Pancreas (tissue), 10 donors: ENCODE measurements at regions not wholly inside any gene's neighbourhood (a gene's known extent, or its start where the extent isn't known, plus 50 kb on each side); places are given as distances from the start of the nearest gene placed in this dataset.
A peak's percentile ranks its signal among the peaks of the same experiment; 100 is the strongest.

Source experiments
- ATAC-seq, 4 donors: fragments of 200-7000 bp; cut with Tn5 transposase; one replicate each; pipeline versions ENCODE4 v1.8.0 to v1.9.1; 2020; ENCODE audit warnings: mild to moderate bottlenecking in 4 of 4, moderate library complexity in 4 of 4
- DNase-seq, 6 donors: peaks; one replicate each; pipeline ENCODE4 v3.0.0-alpha.2; 2020
- FAIRE-seq: peaks from 2 replicates; lab custom pipeline; 2012; peaks lifted over from hg19 to GRCh38; lab: Jason Lieb, UNC
- H3K27ac ChIP-seq, 4 donors: fragments of 200-600 bp; sonication (generic); 1 replicate in 3 of 4; 2 replicates in 1 of 4; pipeline versions ENCODE4 v1.5.0 to v1.8.0; 2020
- H3K27me3 ChIP-seq, 4 donors: fragments of 200-600 bp; one replicate each; pipeline ENCODE4 v1.8.0; 2021
- H3K36me3 ChIP-seq, 3 donors: fragments of 200-600 bp; sonication (generic) in 1 of 3; one replicate each; pipeline versions ENCODE4 v1.5.0 to v1.8.0; 2020 to 2021
- H3K4me1 ChIP-seq, 3 donors: fragments of 200-600 bp; one replicate each; pipeline ENCODE4 v1.8.0; 2021
- H3K4me3 ChIP-seq, 4 donors: fragments of 200-600 bp; sonication (generic) in 2 of 4; one replicate each; pipeline versions ENCODE4 v1.5.0 to v1.8.0; 2020 to 2021
- H3K9me3 ChIP-seq, 4 donors: fragments of 200-600 bp; one replicate each; pipeline ENCODE4 v1.8.0; 2021
- CTCF ChIP-seq, 4 donors: fragments of 200-600 bp; sonication (generic) in 3 of 4; IDR thresholded peaks; one replicate each; pipeline versions ENCODE4 v1.5.0 to v1.8.0; 2021; ENCODE audit warnings: antibody characterized with exemption in 4 of 4
- WGBS, 2 donors: extraction: QIAGEN DNeasy Blood & Tissue Kit; methylation state at CpG; one replicate each; pipeline ENCODE4 v1.1.7; 2013; 5-methylcytosine and 5-hydroxymethylcytosine counted together
- intact Hi-C, 3 donors: fragments of 100-400 bp; cut with DNase I; formaldehyde crosslinking; loops; one replicate each; pipeline versions ENCODE4 v1.11.1 to v1.14.2; 2022
- donor health status: healthy with polysubstance abuse.
- donor health status: DM: no; HTN: no; CAD: no; lungs with moderate emphysema.
- donor health status: DM: no; HTN: no; CAD: no.
- donor health status: control.
- donor health status: control.
- donor health status: Bipolar disorder and iron deficiency.
- donor health status: DM: yes; HTN: yes; CAD: no.
- donor health status: DM: no; HTN: no; CAD: no.
- donor health status: DM: no; HTN: no; CAD: no.
- donor health status: DM: yes; HTN: yes; CAD: no.

GRCh38 chr2:104371087-104371781 is 482.7 kb upstream of the POU3F3 start:
- intact Hi-C loops, result no loop called here
- Histone ChIP-seq H3K4me3 (no peak overlapping the region), H3K27me3 (no peaks in the 10 kb centered on the region), H3K27ac (no peak overlapping the region), H3K36me3 (no peaks in the 10 kb centered on the region), H3K9me3 (no peaks in the 10 kb centered on the region), H3K4me1 (no peaks in the 10 kb centered on the region)
- ATAC-seq, result no peak
- DNase-seq, result no peak
- FAIRE-seq, result no peak
- TF ChIP-seq CTCF (IDR thresholded peaks at IDR 0.05), result no peak
- WGBS, 2 donors, result 31 to 42% methylated on average over 5 of the region's 5 CpGs

GRCh38 chr2:104375206-104375605 is 478.7 kb upstream of the POU3F3 start:
- no peaks in the 10 kb centered on the region for H3K27me3 ChIP-seq
- intact Hi-C loops, result no loop called here
- ATAC-seq, result no peak
- no peak overlapping the region for H3K27ac ChIP-seq
- no peak for FAIRE-seq
- DNase-seq, result no peak
- no peak overlapping the region for H3K4me3 ChIP-seq
- H3K4me1 ChIP-seq, result no peaks in the 10 kb centered on the region
- H3K9me3 ChIP-seq, result no peaks in the 10 kb centered on the region
- H3K36me3 ChIP-seq, result no peaks in the 10 kb centered on the region
- no peak for TF ChIP-seq CTCF (IDR thresholded peaks at IDR 0.05)

- Histone ChIP-seq H3K4me3 (peak overlapping the region in 3 of 4 donors; percentile 18 to 38 (median 22)), H3K4me1 (no peaks in the 10 kb centered on the region), H3K27me3 (no peaks in the 10 kb centered on the region), H3K9me3 (no peaks in the 10 kb centered on the region), H3K27ac (no peak overlapping the region), H3K36me3 (no peaks in the 10 kb centered on the region)
- intact Hi-C loops, result no loop called here
- no peak for FAIRE-seq
- TF ChIP-seq CTCF (IDR thresholded peaks at IDR 0.05), result no peak
- WGBS, 2 donors, result 15 to 18% methylated on average over 3 of the region's 3 CpGs
- peak in 1 of 6 donors; percentile 15 for DNase-seq
- ATAC-seq, result peak; percentile 64 to 92 (median 88)
Measured at GRCh38 chr2:104378853-104379374, 475.0 kb upstream of the POU3F3 start.

GRCh38 chr2:104384961-104385360 is 469.0 kb upstream of the POU3F3 start:
- Histone ChIP-seq H3K27me3 (no peaks in the 10 kb centered on the region), H3K9me3 (no peaks in the 10 kb centered on the region), H3K27ac (no peak overlapping the region), H3K4me1 (no peaks in the 10 kb centered on the region), H3K4me3 (no peak overlapping the region), H3K36me3 (no peaks in the 10 kb centered on the region)
- DNase-seq (no peak), ATAC-seq (no peak), FAIRE-seq (no peak)
- whole genome bisulfite sequencing, 2 donors, result 60 to 66% methylated on average over 5 of the region's 5 CpGs
- no peak for TF ChIP-seq CTCF (IDR thresholded peaks at IDR 0.05)
- intact Hi-C loops, result no loop called here

GRCh38 chr2:104385743-104386142 is 468.2 kb upstream of the POU3F3 start:
- intact Hi-C loops, result no loop called here

More at GRCh38 chr2:104385743-104386142, 468.2 kb upstream of the POU3F3 start:
- no peak for TF ChIP-seq CTCF (IDR thresholded peaks at IDR 0.05)
- Histone ChIP-seq H3K9me3 (no peaks in the 10 kb centered on the region), H3K4me1 (no peaks in the 10 kb centered on the region), H3K36me3 (no peaks in the 10 kb centered on the region), H3K27ac (no peak overlapping the region), H3K4me3 (no peak overlapping the region), H3K27me3 (no peaks in the 10 kb centered on the region)
- DNase-seq (no peak), FAIRE-seq (no peak), ATAC-seq (no peak)
- WGBS, 2 donors, result 46 to 62% methylated on average over 4 of the region's 4 CpGs
